ENCODE measurements at regions not wholly inside any gene's neighbourhood (a gene's known extent, or its start where the extent isn't known, plus 50 kb on each side); places are given as distances from the start of the nearest gene placed in this dataset.

- Histone ChIP-seq H3K4me3 (ENCODE audit: low read length) (no peak overlapping the region), H3K4me2 (ENCODE audit: low read length) (no peak overlapping the region), H3K27me3 (ENCODE audit: control insufficient read depth, low read length) (no peaks in the 10 kb centered on the region), H3K9me3 (ENCODE audit: control insufficient read depth, insufficient read depth, low read length) (no peaks in the 10 kb centered on the region), H3K9me2 (replicated peaks; ENCODE audit: control insufficient read depth, low read length) (no peaks in the 10 kb centered on the region), H3F3A (ENCODE audit: control insufficient read depth, insufficient read depth) (no peaks in the 10 kb centered on the region), H3K4me1 (ENCODE audit: control insufficient read depth, low read length) (no peaks in the 10 kb centered on the region), H3K79me2 (ENCODE audit: control insufficient read depth, low read length) (no peaks in the 10 kb centered on the region), H4K20me1 (ENCODE audit: control insufficient read depth, insufficient read depth, low read depth, low read length) (no peaks in the 10 kb centered on the region), H3K36me3 (ENCODE audit: control insufficient read depth, low read length) (no peaks in the 10 kb centered on the region), H3K27ac (ENCODE audit: low read depth, low read length) (no peak overlapping the region)
- TF ChIP-seq EZH2phosphoT487 (IDR thresholded peaks at IDR 0.05; ENCODE audit: borderline replicate concordance, low read length), result no peak
- TF ChIP-seq CTCF (IDR thresholded peaks at IDR 0.05; ENCODE audit: low read depth, low read length, poor library complexity, severe bottlenecking), result no peak
Measured at GRCh38 chr12:88763536-88764100, 183.3 kb upstream of the KITLG start.

DNA sequence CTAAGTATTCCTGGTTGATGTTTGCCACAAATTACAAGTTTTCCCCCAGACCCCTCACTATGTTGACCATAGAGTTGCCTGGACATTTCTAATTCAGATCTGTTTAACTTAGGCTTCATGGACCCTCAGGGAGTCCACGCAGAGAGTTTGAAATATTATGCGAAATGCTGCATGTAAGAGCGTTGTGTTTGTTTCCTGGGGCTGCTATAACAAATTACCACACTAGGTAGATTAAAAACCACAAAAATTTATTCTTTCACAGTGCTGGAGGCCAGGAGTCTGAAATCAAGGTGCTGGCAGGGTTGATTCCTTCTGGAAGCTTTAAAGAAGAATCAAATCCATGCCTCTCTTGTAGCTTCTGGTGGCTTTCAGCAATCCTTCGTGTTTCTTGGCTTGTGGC is 177.9 kb upstream of the KITLG start:
- no peak for TF ChIP-seq EZH2phosphoT487 (IDR thresholded peaks at IDR 0.05; ENCODE audit: borderline replicate concordance, low read length)
- no peak for TF ChIP-seq CTCF (IDR thresholded peaks at IDR 0.05; ENCODE audit: low read depth, low read length, poor library complexity, severe bottlenecking)

GRCh38 chr12:88756917-88757316 is 176.6 kb upstream of the KITLG start:
- no peak overlapping the region for H3K4me3 ChIP-seq (ENCODE audit: low read length)
- H3K9me3 ChIP-seq (ENCODE audit: control insufficient read depth, insufficient read depth, low read length), result no peaks in the 10 kb centered on the region
- no peaks in the 10 kb centered on the region for H3K79me2 ChIP-seq (ENCODE audit: control insufficient read depth, low read length)
- no peaks in the 10 kb centered on the region for H3K27me3 ChIP-seq (ENCODE audit: control insufficient read depth, low read length)
- H3K4me1 ChIP-seq (ENCODE audit: control insufficient read depth, low read length), result no peaks in the 10 kb centered on the region
- H3K27ac ChIP-seq (ENCODE audit: low read depth, low read length), result no peak overlapping the region
- H3K36me3 ChIP-seq (ENCODE audit: control insufficient read depth, low read length), result no peaks in the 10 kb centered on the region
- TF ChIP-seq CTCF (IDR thresholded peaks at IDR 0.05; ENCODE audit: low read depth, low read length, poor library complexity, severe bottlenecking) (no peak), EZH2phosphoT487 (IDR thresholded peaks at IDR 0.05; ENCODE audit: borderline replicate concordance, low read length) (no peak)
- no peaks in the 10 kb centered on the region for H4K20me1 ChIP-seq (ENCODE audit: control insufficient read depth, insufficient read depth, low read depth, low read length)
- no peak overlapping the region for H3K4me2 ChIP-seq (ENCODE audit: low read length)
- no peaks in the 10 kb centered on the region for H3F3A ChIP-seq (ENCODE audit: control insufficient read depth, insufficient read depth)
- no peaks in the 10 kb centered on the region for H3K9me2 ChIP-seq (replicated peaks; ENCODE audit: control insufficient read depth, low read length)

More for the DNA sequence above, 177.9 kb upstream of the KITLG start:
- Histone ChIP-seq H4K20me1 (ENCODE audit: control insufficient read depth, insufficient read depth, low read depth, low read length) (no peaks in the 10 kb centered on the region), H3K4me3 (ENCODE audit: low read length) (no peak overlapping the region), H3F3A (ENCODE audit: control insufficient read depth, insufficient read depth) (no peaks in the 10 kb centered on the region), H3K36me3 (ENCODE audit: control insufficient read depth, low read length) (no peaks in the 10 kb centered on the region), H3K27me3 (ENCODE audit: control insufficient read depth, low read length) (no peaks in the 10 kb centered on the region), H3K9me3 (ENCODE audit: control insufficient read depth, insufficient read depth, low read length) (no peaks in the 10 kb centered on the region), H3K4me2 (ENCODE audit: low read length) (no peak overlapping the region), H3K4me1 (ENCODE audit: control insufficient read depth, low read length) (no peaks in the 10 kb centered on the region), H3K27ac (ENCODE audit: low read depth, low read length) (no peak overlapping the region), H3K9me2 (replicated peaks; ENCODE audit: control insufficient read depth, low read length) (no peaks in the 10 kb centered on the region), H3K79me2 (ENCODE audit: control insufficient read depth, low read length) (no peaks in the 10 kb centered on the region)

All from DOHH2 (cell line).